BE2C (cell line): ENCODE measurements at regions not wholly inside any gene's neighbourhood (a gene's known extent, or its start where the extent isn't known, plus 50 kb on each side); places are given as distances from the start of the nearest gene placed in this dataset.

Experiments used
- DNase-seq: peaks from one replicate; pipeline ENCODE4 v3.0.0-alpha.2; 2020
- H3K27me3 ChIP-seq: fragments of 250-450 bp; sonication (Bioruptor Pico); 2 replicates; pipeline ENCODE4 v1.5.1; 2020; ENCODE audit warnings: mild to moderate bottlenecking
- H3K36me3 ChIP-seq: fragments of 250-450 bp; sonication (Bioruptor Pico); 2 replicates; pipeline ENCODE4 v1.5.1; 2020; ENCODE audit warnings: mild to moderate bottlenecking
- H3K4me1 ChIP-seq: fragments of 250-450 bp; sonication (Bioruptor Pico); 2 replicates; pipeline ENCODE4 v1.5.1; 2020
- H3K4me3 ChIP-seq: 2 replicates; pipeline ENCODE4 v1.5.1; 2011; ENCODE audit warnings: low read depth, low read length
- H3K9me3 ChIP-seq: fragments of 250-450 bp; sonication (Bioruptor Pico); 2 replicates; pipeline ENCODE4 v1.5.1; 2020
- TF ChIP-seq, protein P1 (sequence below): IDR thresholded peaks from 2 replicates; pipeline ENCODE4 v1.5.1; 2012; ENCODE audit warnings: mild to moderate bottlenecking, low read depth, low read length

DNA sequence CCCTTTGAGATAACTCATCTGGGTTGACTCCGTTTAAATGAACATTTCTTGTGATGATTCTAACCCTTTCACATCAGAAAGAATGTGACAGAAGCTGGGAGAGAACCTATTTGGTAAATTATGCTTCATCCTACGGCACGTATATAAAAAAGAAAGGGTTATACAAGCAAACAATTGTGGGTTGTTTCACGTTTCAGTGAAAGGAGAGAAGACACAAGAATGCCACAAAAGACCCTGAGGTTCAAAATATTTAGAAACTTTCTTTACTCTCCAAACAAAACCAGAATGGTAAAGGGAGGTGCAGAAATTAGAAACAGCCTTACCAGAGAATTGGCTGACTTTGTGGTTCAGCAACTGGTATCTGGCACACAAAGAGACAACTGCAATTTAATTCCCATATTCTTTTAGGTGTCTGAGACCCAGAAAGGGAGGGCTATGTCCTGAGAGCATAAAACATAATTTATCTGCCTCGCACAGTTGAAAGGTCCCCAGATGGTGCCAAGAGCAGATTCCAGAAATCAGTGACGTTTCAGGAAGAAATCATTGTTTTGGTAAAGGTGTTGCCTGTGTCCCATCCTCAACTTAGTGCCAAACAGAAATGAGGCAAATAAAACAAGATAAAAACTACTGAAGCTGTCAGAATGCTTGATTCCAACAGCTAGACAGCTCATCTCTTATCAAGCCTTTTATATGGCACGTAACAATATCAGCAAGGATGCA is 361.4 kb downstream of the EFNB2 start:
- Histone ChIP-seq H3K9me3 (no peaks in the 10 kb centered on the region), H3K4me3 (no peak overlapping the region), H3K27me3 (no peaks in the 10 kb centered on the region), H3K36me3 (no peaks in the 10 kb centered on the region), H3K4me1 (no peaks in the 10 kb centered on the region)
- DNase-seq = no peak
- TF ChIP-seq, protein P1, sequence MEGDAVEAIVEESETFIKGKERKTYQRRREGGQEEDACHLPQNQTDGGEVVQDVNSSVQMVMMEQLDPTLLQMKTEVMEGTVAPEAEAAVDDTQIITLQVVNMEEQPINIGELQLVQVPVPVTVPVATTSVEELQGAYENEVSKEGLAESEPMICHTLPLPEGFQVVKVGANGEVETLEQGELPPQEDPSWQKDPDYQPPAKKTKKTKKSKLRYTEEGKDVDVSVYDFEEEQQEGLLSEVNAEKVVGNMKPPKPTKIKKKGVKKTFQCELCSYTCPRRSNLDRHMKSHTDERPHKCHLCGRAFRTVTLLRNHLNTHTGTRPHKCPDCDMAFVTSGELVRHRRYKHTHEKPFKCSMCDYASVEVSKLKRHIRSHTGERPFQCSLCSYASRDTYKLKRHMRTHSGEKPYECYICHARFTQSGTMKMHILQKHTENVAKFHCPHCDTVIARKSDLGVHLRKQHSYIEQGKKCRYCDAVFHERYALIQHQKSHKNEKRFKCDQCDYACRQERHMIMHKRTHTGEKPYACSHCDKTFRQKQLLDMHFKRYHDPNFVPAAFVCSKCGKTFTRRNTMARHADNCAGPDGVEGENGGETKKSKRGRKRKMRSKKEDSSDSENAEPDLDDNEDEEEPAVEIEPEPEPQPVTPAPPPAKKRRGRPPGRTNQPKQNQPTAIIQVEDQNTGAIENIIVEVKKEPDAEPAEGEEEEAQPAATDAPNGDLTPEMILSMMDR = no peak

DNA sequence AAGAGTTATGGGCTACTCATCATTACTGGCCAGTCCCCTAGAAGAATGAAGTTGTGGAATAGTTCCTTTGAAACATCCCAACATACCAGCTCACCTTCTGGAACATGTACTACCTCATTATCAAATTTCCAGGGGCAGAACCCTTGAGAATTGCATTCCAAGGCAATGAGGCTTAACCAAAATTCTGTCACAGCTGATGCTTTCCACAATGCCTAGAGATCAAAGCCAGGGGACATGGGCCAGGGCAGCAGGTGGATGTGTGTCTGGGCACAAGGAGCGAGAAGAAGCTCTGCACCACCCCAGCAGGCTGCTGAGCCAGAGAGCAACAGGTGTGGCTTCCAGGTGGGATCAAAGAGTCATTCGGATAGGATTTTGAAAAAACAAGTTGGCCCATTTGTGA is 362.1 kb downstream of the EFNB2 start:
- H3K4me3 ChIP-seq = no peak overlapping the region

DNA sequence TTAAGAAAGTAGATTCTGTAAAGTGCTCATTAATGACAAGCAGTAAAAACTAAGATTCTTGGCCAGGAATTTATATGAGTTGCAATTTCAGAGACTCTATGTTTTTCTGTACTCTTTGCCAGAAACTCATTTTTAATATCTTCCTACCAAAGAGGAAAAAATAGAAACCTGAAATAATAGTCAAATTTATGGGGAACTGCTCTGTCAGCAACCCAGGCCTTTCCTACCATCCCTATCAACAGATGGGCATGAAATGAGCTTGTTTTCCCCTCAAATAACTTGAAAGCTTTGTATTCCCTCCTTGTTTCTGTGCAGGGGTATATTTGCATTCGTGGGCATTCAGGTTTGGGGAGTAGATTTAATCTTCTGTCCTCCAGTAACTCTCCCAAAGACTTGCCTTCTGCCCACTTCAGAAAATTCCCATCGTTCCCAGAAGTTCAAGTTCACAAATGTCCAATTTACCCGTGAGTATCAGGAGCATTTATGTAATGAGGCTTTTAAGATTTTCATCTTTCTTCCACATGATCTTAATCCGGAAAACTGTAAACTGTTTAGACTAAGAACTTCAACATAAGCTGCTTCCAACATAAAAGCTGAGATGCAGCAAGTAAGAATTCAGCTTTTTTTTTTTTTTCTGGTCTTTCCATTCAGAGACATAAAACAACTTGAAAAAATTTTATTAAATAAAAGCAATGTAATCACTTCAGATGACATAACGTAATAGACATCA is 363.1 kb downstream of the EFNB2 start:
- TF ChIP-seq, protein P1 = no peak

More for the DNA sequence above, 362.1 kb downstream of the EFNB2 start:
- Histone ChIP-seq H3K27me3 (no peaks in the 10 kb centered on the region), H3K4me1 (peaks cover 4% of the 10 kb centered on the region; the same call in 1 of the 2 replicates), H3K36me3 (no peaks in the 10 kb centered on the region), H3K9me3 (no peaks in the 10 kb centered on the region)
- TF ChIP-seq, protein P1 = no peak
- DNase-seq = no peak

DNA sequence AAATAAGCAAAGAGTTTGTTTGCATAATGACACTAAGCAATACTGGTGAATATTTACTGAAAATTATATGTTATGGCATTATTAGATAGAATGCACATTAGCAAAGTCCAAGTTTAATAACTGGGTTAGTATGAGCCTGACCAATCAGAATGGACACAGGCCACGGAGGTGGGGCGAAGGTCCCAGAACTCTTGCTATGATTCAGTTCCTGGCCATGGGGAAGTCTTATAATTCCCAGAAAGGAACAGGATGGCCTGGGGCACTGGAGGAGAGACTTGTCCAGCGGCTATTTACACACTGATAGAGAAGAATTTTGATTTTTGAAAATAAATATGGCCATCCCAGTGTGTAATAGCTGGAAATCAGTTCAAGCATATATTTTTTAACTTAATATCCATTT is 372.0 kb downstream of the EFNB2 start:
- TF ChIP-seq, protein P1 = no peak
- Histone ChIP-seq H3K9me3 (no peaks in the 10 kb centered on the region), H3K27me3 (no peaks in the 10 kb centered on the region), H3K4me3 (no peak overlapping the region), H3K36me3 (no peaks in the 10 kb centered on the region), H3K4me1 (peaks cover 4% of the 10 kb centered on the region; the same call in 1 of the 2 replicates)
- no peak for DNase-seq

More for the DNA sequence above, 363.1 kb downstream of the EFNB2 start:
- no peak overlapping the region for H3K4me3 ChIP-seq
- DNase-seq = no peak
- H3K4me1 ChIP-seq = peaks cover 7% of the 10 kb centered on the region; the same call in 1 of the 2 replicates
- no peaks in the 10 kb centered on the region for H3K36me3 ChIP-seq
- no peaks in the 10 kb centered on the region for H3K9me3 ChIP-seq
- H3K27me3 ChIP-seq = no peaks in the 10 kb centered on the region

DNA sequence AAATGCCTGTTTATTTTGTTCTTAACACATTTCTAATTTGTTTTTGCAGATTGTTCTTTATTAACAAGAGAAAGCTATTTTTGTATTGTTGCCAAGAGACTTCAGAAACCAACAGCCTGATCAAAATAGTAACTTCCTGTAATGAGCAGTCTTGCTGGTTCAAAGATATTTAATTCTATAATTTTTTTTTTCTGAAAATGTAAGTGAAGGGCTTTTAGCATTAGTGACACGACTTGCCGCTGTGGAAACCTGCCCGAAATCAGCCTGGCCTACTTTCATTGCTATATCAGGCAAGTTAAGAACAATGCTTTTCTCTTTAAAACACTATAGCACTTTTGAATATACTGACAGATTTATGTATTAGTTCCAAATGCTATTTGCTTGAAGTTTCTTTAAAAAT is 374.3 kb downstream of the EFNB2 start:
- no peaks in the 10 kb centered on the region for H3K9me3 ChIP-seq
- H3K36me3 ChIP-seq = no peaks in the 10 kb centered on the region
- TF ChIP-seq, protein P1 = no peak
- no peak for DNase-seq
- no peaks in the 10 kb centered on the region for H3K4me1 ChIP-seq
- no peak overlapping the region for H3K4me3 ChIP-seq
- no peaks in the 10 kb centered on the region for H3K27me3 ChIP-seq
